OCI-LY7 (cell line): ENCODE measurements at regions not wholly inside any gene's neighbourhood (a gene's known extent, or its start where the extent isn't known, plus 50 kb on each side); places are given as distances from the start of the nearest gene placed in this dataset.

Experiments used
- CTCF ChIP-seq: fragments of 200-600 bp; sonication (generic); conservative IDR thresholded peaks from 2 replicates; pipeline ENCODE4 v1.5.1; 2014; ENCODE audit warnings: mild to moderate bottlenecking, antibody characterized with exemption, low read length, moderate library complexity, mixed read lengths
- EZH2phosphoT487 ChIP-seq: fragments of 200-600 bp; sonication (generic); IDR thresholded peaks from 2 replicates; pipeline ENCODE4 v1.6.1; 2018; ENCODE audit warnings: low read depth, borderline replicate concordance, mild to moderate bottlenecking, mixed run types, antibody characterized with exemption, low read length, moderate library complexity, mixed read lengths

GRCh38 chr12:40158592-40159111 lies 52.8 kb upstream of the SLC2A13 start:
- TF ChIP-seq CTCF (no peak), EZH2phosphoT487 (no peak)
